HL-60 (cell line): ENCODE measurements at regions not wholly inside any gene's neighbourhood (a gene's known extent, or its start where the extent isn't known, plus 50 kb on each side); places are given as distances from the start of the nearest gene placed in this dataset.

Experiments
- CTCF ChIP-seq: IDR thresholded peaks from one replicate; pipeline ENCODE4 v1.5.1; 2011; ENCODE audit warnings: low read length, control low read depth, inconsistent platforms; ENCODE audit not compliant: insufficient read depth
- GABPA ChIP-seq: IDR thresholded peaks from 2 replicates; pipeline ENCODE4 v1.6.1; 2012; ENCODE audit warnings: low read depth
- POLR2AphosphoS5 ChIP-seq: IDR thresholded peaks from 2 replicates; pipeline ENCODE4 v1.6.1; 2012; ENCODE audit warnings: low read depth
- REST ChIP-seq: IDR thresholded peaks from 2 replicates; pipeline ENCODE4 v1.6.1; 2012; ENCODE audit warnings: low read depth; ENCODE audit not compliant: insufficient replicate concordance

- TF ChIP-seq CTCF = no peak
- no peak for TF ChIP-seq POLR2AphosphoS5
- no peak for TF ChIP-seq GABPA
- TF ChIP-seq REST = no peak
Measured at GRCh38 chr16:22635357-22635761, 124.7 kb downstream of the NPIPB5 start.
